Lung (tissue), 11 donors: ENCODE measurements at regions not wholly inside any gene's neighbourhood (a gene's known extent, or its start where the extent isn't known, plus 50 kb on each side); places are given as distances from the start of the nearest gene placed in this dataset.

Experiments
- ATAC-seq: fragments of 200-7000 bp; cut with Tn5 transposase; one replicate; pipeline ENCODE4 v1.9.1; 2020; ENCODE audit warnings: moderate number of reproducible peaks; ENCODE audit not compliant: insufficient read depth, low FRiP score
- DNase-seq, 3 donors: peaks; one replicate each; pipeline ENCODE4 v3.0.0-alpha.2; 2013 to 2017
- H3K27ac ChIP-seq, 2 donors: one replicate each; pipeline ENCODE4 v1.5.1; 2013; ENCODE audit warnings: mild to moderate bottlenecking in 2 of 2, moderate library complexity in 2 of 2, control low read depth in 1 of 2, inconsistent platforms in 1 of 2, low read depth in 1 of 2, low read length in 1 of 2
- H3K27me3 ChIP-seq, 3 donors: one replicate each; pipeline ENCODE4 v1.5.1; 2013; ENCODE audit warnings: low read length in 2 of 3; ENCODE audit not compliant: control insufficient read depth in 3 of 3, insufficient read depth in 3 of 3
- H3K36me3 ChIP-seq, 4 donors: one replicate each; pipeline ENCODE4 v1.5.1; 2013; ENCODE audit warnings: low read length in 4 of 4, mild to moderate bottlenecking in 1 of 4, moderate library complexity in 1 of 4; ENCODE audit not compliant: control insufficient read depth in 4 of 4, insufficient read depth in 4 of 4
- H3K4me1 ChIP-seq, 5 donors: one replicate each; pipeline ENCODE4 v1.5.1; 2013; ENCODE audit warnings: low read length in 5 of 5, mild to moderate bottlenecking in 2 of 5, moderate library complexity in 1 of 5; ENCODE audit not compliant: control insufficient read depth in 5 of 5, insufficient read depth in 5 of 5
- H3K4me3 ChIP-seq: one replicate; pipeline ENCODE4 v1.5.1; 2013; ENCODE audit warnings: mild to moderate bottlenecking, control low read depth, moderate library complexity
- H3K9ac ChIP-seq, 2 donors: one replicate each; pipeline ENCODE4 v1.5.1; 2013; ENCODE audit warnings: low read length in 2 of 2, control low read depth in 1 of 2; ENCODE audit not compliant: insufficient read depth in 1 of 2
- H3K9me3 ChIP-seq, 4 donors: one replicate each; pipeline ENCODE4 v1.5.1; 2013; ENCODE audit warnings: low read length in 3 of 4, mild to moderate bottlenecking in 1 of 4, moderate library complexity in 1 of 4; ENCODE audit not compliant: control insufficient read depth in 4 of 4, insufficient read depth in 3 of 4
- CTCF ChIP-seq: IDR thresholded peaks from 2 replicates; pipeline ENCODE4 v1.5.1; 2012; ENCODE audit warnings: mild to moderate bottlenecking; ENCODE audit errors: control extremely low read depth, extremely low read depth
- WGBS, 2 donors: extraction: QIAGEN DNeasy Blood & Tissue Kit; methylation state at CpG; one replicate each; pipeline ENCODE4 v1.1.7; 2013; 5-methylcytosine and 5-hydroxymethylcytosine counted together
- donor health status: control.
- donor health status: control.
- donor health status: Bipolar disorder and iron deficiency.
- donor health status: healthy.
- donor health status: DM: yes; HTN: yes; CAD: no.

- DNase-seq (no peak), ATAC-seq (no peak)
- Histone ChIP-seq H3K9me3 (no peaks in the 10 kb centered on the region), H3K4me1 (no peaks in the 10 kb centered on the region), H3K36me3 (no peaks in the 10 kb centered on the region), H3K9ac (no peak overlapping the region), H3K27ac (no peak overlapping the region), H3K27me3 (peaks cover 0 to 18% (median 7%) of the 10 kb centered on the region in 3 donors), H3K4me3 (no peak overlapping the region)
- 75 to 95% methylated on average over 4 of the region's 4 CpGs for WGBS, 2 donors
- no peak for TF ChIP-seq CTCF
Measured at GRCh38 chrX:9240956-9241355, 207.0 kb upstream of the FAM9B start.

- Histone ChIP-seq H3K36me3 (no peaks in the 10 kb centered on the region), H3K9me3 (no peaks in the 10 kb centered on the region), H3K4me1 (no peaks in the 10 kb centered on the region), H3K4me3 (no peak overlapping the region), H3K9ac (no peak overlapping the region), H3K27me3 (peaks cover 0 to 18% (median 4%) of the 10 kb centered on the region in 3 donors), H3K27ac (no peak overlapping the region)
- DNase-seq (no peak), ATAC-seq (no peak)
- no peak for TF ChIP-seq CTCF
- 87 to 92% methylated on average over 11 of the region's 11 CpGs for WGBS, 2 donors
Measured at GRCh38 chrX:9241427-9241826, 207.5 kb upstream of the FAM9B start.

- Histone ChIP-seq H3K4me1 (no peaks in the 10 kb centered on the region), H3K36me3 (no peaks in the 10 kb centered on the region), H3K4me3 (no peak overlapping the region), H3K9ac (no peak overlapping the region), H3K27me3 (peaks cover 0 to 10% (median 2%) of the 10 kb centered on the region in 3 donors), H3K9me3 (peaks cover 0 to 2% (median 0%) of the 10 kb centered on the region in 4 donors), H3K27ac (no peak overlapping the region)
- 78 to 81% methylated on average over 8 of the region's 8 CpGs for WGBS, 2 donors
- no peak for ATAC-seq
- no peak for TF ChIP-seq CTCF
- no peak for DNase-seq
Measured at GRCh38 chrX:9249051-9249846, 215.3 kb upstream of the FAM9B start.

- Histone ChIP-seq H3K27ac (no peak overlapping the region), H3K4me3 (no peak overlapping the region), H3K36me3 (no peaks in the 10 kb centered on the region), H3K4me1 (no peaks in the 10 kb centered on the region), H3K9me3 (peaks cover 0 to 2% (median 0%) of the 10 kb centered on the region in 4 donors), H3K9ac (no peak overlapping the region), H3K27me3 (peaks cover 0 to 13% (median 1%) of the 10 kb centered on the region in 3 donors)
- 49 to 76% methylated on average over 4 of the region's 4 CpGs for WGBS, 2 donors
- ATAC-seq = no peak
- TF ChIP-seq CTCF = no peak
- no peak for DNase-seq
Measured at GRCh38 chrX:9252182-9252581, 212.7 kb upstream of the TBL1X start.
